Subcutaneous abdominal adipose tissue (tissue), 5 donors: ENCODE measurements at regions not wholly inside any gene's neighbourhood (a gene's known extent, or its start where the extent isn't known, plus 50 kb on each side); places are given as distances from the start of the nearest gene placed in this dataset.

Source experiments
- H3K27ac ChIP-seq: one replicate; pipeline ENCODE4 v1.7.0; 2013; ENCODE audit warnings: low read depth, mild to moderate bottlenecking, inconsistent platforms, low read length, moderate library complexity
- H3K27me3 ChIP-seq, 5 donors: one replicate each; pipeline ENCODE4 v1.7.0; 2013; ENCODE audit warnings: low read length in 5 of 5, inconsistent platforms in 1 of 5; ENCODE audit not compliant: control insufficient read depth in 5 of 5, insufficient read depth in 4 of 5
- H3K36me3 ChIP-seq, 5 donors: one replicate each; pipeline ENCODE4 v1.7.0; 2013; ENCODE audit warnings: low read length in 5 of 5; ENCODE audit not compliant: control insufficient read depth in 5 of 5, insufficient read depth in 5 of 5
- H3K4me1 ChIP-seq, 5 donors: one replicate each; pipeline ENCODE4 v1.7.0; 2013; ENCODE audit warnings: low read length in 5 of 5, mild to moderate bottlenecking in 3 of 5, moderate library complexity in 1 of 5; ENCODE audit not compliant: control insufficient read depth in 5 of 5, insufficient read depth in 5 of 5
- H3K4me3 ChIP-seq, 5 donors: one replicate each; pipeline ENCODE4 v1.7.0; 2013; ENCODE audit warnings: low read length in 5 of 5, low read depth in 1 of 5
- H3K9ac ChIP-seq, 5 donors: one replicate each; pipeline ENCODE4 v1.7.0; 2013; ENCODE audit warnings: low read length in 5 of 5, mild to moderate bottlenecking in 4 of 5, moderate library complexity in 3 of 5
- H3K9me3 ChIP-seq, 5 donors: one replicate each; pipeline ENCODE4 v1.7.0; 2013; ENCODE audit warnings: low read length in 5 of 5; ENCODE audit not compliant: control insufficient read depth in 5 of 5
- donor health status: healthy.
- donor health status: healthy.
- donor health status: healthy.
- donor health status: healthy.
- donor health status: healthy.

DNA sequence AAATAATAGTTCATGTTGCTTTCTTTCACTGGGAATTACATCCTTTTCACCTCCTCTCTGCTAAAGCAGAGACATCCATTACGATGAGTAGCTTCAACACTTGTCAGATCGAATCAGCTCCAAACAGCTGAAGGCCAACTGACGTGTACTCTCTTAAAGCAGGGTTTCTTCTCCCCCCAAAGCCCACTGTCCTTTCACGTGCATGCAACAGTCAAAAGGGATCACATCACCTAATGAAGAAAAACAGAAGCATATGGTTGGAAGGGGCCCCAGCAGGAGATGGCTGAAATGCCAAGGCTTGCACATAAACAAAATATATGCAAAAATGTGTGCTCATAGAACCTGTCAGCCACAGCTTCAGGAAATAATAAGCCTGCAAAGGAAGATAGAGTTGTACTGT is 421.6 kb downstream of the ANXA1 start:
- Histone ChIP-seq H3K4me1 (no peaks in the 10 kb centered on the region), H3K9ac (no peak overlapping the region), H3K9me3 (no peaks in the 10 kb centered on the region), H3K36me3 (no peaks in the 10 kb centered on the region), H3K27ac (no peak overlapping the region), H3K27me3 (no peaks in the 10 kb centered on the region), H3K4me3 (no peak overlapping the region)

DNA sequence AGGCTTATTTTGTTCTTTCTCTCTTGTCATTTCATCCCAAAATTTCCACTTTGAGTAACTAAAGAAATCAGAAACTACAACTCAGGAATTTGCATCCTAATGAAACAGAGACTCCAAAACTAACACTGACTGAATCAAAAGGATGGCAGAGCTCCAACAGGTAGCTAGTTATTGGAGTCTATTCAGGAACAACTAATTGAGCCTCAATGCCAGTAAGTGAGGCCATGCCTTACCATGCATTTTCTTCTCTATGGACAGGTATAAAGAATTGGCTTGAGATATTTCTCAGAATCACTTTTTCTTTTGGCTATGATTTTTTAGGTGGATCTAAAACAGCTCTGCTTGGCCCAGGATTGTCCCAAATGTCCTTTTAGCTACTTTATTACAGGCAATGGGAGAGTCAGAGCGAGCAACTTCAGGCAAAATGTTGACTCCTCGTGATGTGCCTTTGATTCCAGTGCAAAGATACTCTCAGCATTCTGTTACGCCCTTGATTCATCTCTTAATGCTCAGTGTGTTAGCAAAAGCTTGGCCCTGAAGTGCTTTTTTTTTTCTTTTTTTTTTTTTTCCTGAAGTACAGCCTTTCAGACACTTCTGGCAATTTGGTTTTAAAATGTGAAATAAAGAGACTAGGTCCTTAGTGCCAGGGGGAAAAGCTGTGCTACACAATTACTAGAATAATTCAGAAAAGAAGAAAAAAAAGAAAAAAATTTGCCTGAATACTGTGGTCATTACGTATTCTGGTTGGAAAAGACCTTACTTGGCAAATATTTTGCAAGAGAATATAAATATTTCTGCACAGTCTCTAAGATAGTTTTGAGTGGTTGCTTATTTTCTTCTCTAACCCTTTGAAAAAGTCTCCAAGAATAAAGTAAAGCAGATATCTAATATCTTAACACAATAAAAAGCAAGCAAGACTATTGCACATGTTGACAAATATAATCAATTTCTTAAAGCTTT is 423.7 kb downstream of the ANXA1 start:
- Histone ChIP-seq H3K27ac (no peak overlapping the region), H3K4me3 (no peak overlapping the region), H3K9ac (no peak overlapping the region), H3K4me1 (no peaks in the 10 kb centered on the region), H3K36me3 (no peaks in the 10 kb centered on the region), H3K9me3 (no peaks in the 10 kb centered on the region), H3K27me3 (no peaks in the 10 kb centered on the region)

- Histone ChIP-seq H3K9ac (no peak overlapping the region), H3K4me1 (no peaks in the 10 kb centered on the region), H3K36me3 (no peaks in the 10 kb centered on the region), H3K9me3 (no peaks in the 10 kb centered on the region), H3K27me3 (no peaks in the 10 kb centered on the region), H3K4me3 (no peak overlapping the region), H3K27ac (no peak overlapping the region)
Measured at GRCh38 chr9:73577848-73578247, 426.2 kb downstream of the ANXA1 start.

GRCh38 chr9:73579823-73580222 is 428.2 kb downstream of the ANXA1 start:
- no peaks in the 10 kb centered on the region for H3K4me1 ChIP-seq
- no peak overlapping the region for H3K9ac ChIP-seq
- H3K36me3 ChIP-seq, result no peaks in the 10 kb centered on the region
- no peak overlapping the region for H3K4me3 ChIP-seq
- no peaks in the 10 kb centered on the region for H3K27me3 ChIP-seq
- no peak overlapping the region for H3K27ac ChIP-seq
- H3K9me3 ChIP-seq, result no peaks in the 10 kb centered on the region

- H3K4me1 ChIP-seq, result no peaks in the 10 kb centered on the region
- H3K27ac ChIP-seq, result no peak overlapping the region
- no peaks in the 10 kb centered on the region for H3K27me3 ChIP-seq
- H3K9me3 ChIP-seq, result no peaks in the 10 kb centered on the region
- H3K9ac ChIP-seq, result no peak overlapping the region
- H3K4me3 ChIP-seq, result no peak overlapping the region
- no peaks in the 10 kb centered on the region for H3K36me3 ChIP-seq
Measured at GRCh38 chr9:73583576-73583975, 431.9 kb downstream of the ANXA1 start.

DNA sequence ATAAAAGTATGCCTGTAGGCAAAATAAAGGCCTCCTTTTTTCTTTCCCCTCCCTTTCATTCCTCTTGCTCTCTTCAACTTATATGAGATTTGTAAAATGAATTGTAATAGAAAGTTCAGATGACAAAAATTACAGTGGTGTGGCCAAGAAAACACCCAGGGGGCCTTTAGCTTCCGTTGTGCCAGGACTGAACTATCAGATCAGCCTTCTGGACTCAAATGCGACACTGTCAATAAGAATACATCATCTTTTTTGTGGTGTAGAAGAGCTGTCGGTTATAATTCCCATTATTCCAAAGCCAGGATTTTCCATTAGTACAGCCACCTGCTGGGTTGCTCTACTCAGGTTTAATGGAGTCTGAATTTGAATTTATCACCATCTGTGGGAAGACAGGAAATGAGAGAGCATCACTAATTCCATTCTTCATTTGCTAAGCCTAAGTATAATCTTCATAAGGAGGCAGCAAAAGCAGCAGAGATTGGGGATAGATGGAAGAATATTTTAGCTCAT is 443.4 kb downstream of the ANXA1 start:
- H3K9ac ChIP-seq, result no peak overlapping the region
- no peak overlapping the region for H3K4me3 ChIP-seq
- no peaks in the 10 kb centered on the region for H3K9me3 ChIP-seq
- H3K4me1 ChIP-seq, result peaks cover 0 to 3% (median 0%) of the 10 kb centered on the region in 5 donors
- no peaks in the 10 kb centered on the region for H3K36me3 ChIP-seq
- H3K27ac ChIP-seq, result no peak overlapping the region
- H3K27me3 ChIP-seq, result no peaks in the 10 kb centered on the region

GRCh38 chr9:73596321-73596720 is 444.7 kb downstream of the ANXA1 start:
- Histone ChIP-seq H3K4me1 (peaks cover 0 to 3% (median 0%) of the 10 kb centered on the region in 5 donors), H3K9ac (no peak overlapping the region), H3K27ac (no peak overlapping the region), H3K4me3 (no peak overlapping the region), H3K27me3 (no peaks in the 10 kb centered on the region), H3K9me3 (no peaks in the 10 kb centered on the region), H3K36me3 (no peaks in the 10 kb centered on the region)

DNA sequence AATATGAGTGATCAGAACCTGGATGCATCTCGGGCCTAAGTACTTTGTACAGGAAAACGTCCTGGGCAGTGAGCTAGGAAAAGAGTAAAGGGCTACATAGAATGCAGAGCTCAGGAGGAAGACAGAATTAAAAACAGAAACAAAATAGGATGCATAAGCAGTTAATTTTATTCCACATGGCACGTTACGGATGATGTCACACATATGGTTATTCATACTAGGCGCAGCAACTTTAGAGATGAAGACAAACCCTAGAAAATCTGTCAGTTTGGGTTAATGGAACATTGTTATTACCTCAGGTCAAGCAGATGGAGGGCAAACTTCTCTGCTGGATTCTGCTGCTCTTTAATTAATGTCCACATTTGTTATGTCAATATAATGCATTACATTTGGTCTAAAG is 445.4 kb downstream of the ANXA1 start:
- Histone ChIP-seq H3K9me3 (no peaks in the 10 kb centered on the region), H3K36me3 (no peaks in the 10 kb centered on the region), H3K9ac (no peak overlapping the region), H3K27ac (no peak overlapping the region), H3K4me1 (peaks cover 0 to 3% (median 0%) of the 10 kb centered on the region in 5 donors), H3K27me3 (no peaks in the 10 kb centered on the region), H3K4me3 (no peak overlapping the region)

DNA sequence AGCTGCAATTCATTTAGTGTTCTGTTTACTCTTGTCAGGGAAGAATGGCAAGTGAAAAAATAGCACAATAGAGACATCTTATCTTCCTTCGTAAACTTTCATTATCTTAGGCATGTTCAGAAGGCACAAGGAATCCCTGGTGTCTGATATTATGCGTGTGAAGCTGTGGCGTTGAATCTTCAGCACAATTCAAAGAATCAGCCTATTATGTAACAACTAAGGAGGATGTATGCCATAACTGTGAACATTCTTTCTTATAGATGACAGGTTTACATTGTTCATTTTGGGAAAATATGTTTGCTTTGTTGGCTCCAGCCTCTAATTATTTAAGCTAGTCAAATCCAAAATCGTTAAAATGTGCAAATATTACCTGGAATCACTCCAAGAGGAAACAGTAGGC is 446.1 kb downstream of the ANXA1 start:
- no peak overlapping the region for H3K9ac ChIP-seq
- H3K4me3 ChIP-seq, result no peak overlapping the region
- H3K4me1 ChIP-seq, result peaks cover 0 to 3% (median 0%) of the 10 kb centered on the region in 5 donors
- H3K36me3 ChIP-seq, result no peaks in the 10 kb centered on the region
- no peaks in the 10 kb centered on the region for H3K9me3 ChIP-seq
- H3K27me3 ChIP-seq, result no peaks in the 10 kb centered on the region
- H3K27ac ChIP-seq, result no peak overlapping the region

GRCh38 chr9:73609381-73609780 is 457.7 kb downstream of the ANXA1 start:
- no peak overlapping the region for H3K4me3 ChIP-seq
- H3K36me3 ChIP-seq, result no peaks in the 10 kb centered on the region
- H3K27me3 ChIP-seq, result no peaks in the 10 kb centered on the region
- H3K4me1 ChIP-seq, result no peaks in the 10 kb centered on the region
- no peak overlapping the region for H3K9ac ChIP-seq
- H3K27ac ChIP-seq, result no peak overlapping the region
- H3K9me3 ChIP-seq, result no peaks in the 10 kb centered on the region
